Liver (tissue), 8 donors: ENCODE measurements at regions not wholly inside any gene's neighbourhood (a gene's known extent, or its start where the extent isn't known, plus 50 kb on each side); places are given as distances from the start of the nearest gene placed in this dataset.

ENCODE experiments used
- DNase-seq: peaks from one replicate; pipeline ENCODE4 v3.0.0-alpha.2; 2017; ENCODE audit warnings: low spot score
- H3K27ac ChIP-seq, 2 donors: one replicate each; pipeline ENCODE4 v1.7.0; 2013; ENCODE audit warnings: inconsistent platforms in 2 of 2, low read length in 2 of 2, control low read depth in 1 of 2, low read depth in 1 of 2, mild to moderate bottlenecking in 1 of 2
- H3K27me3 ChIP-seq, 4 donors: one replicate each; pipeline versions ENCODE4 v1.6.1 to v1.7.0; 2013; ENCODE audit warnings: low read length in 3 of 4, inconsistent platforms in 1 of 4, mild to moderate bottlenecking in 1 of 4, moderate library complexity in 1 of 4; ENCODE audit not compliant: control insufficient read depth in 4 of 4, insufficient read depth in 4 of 4
- H3K36me3 ChIP-seq, 4 donors: one replicate each; pipeline versions ENCODE4 v1.6.1 to v1.7.0; 2013; ENCODE audit warnings: low read length in 3 of 4, mild to moderate bottlenecking in 3 of 4, low read depth in 1 of 4, moderate library complexity in 1 of 4; ENCODE audit not compliant: control insufficient read depth in 4 of 4, insufficient read depth in 3 of 4
- H3K4me1 ChIP-seq, 4 donors: one replicate each; pipeline versions ENCODE4 v1.6.1 to v1.7.0; 2013; ENCODE audit warnings: low read length in 3 of 4, mild to moderate bottlenecking in 3 of 4, moderate library complexity in 1 of 4; ENCODE audit not compliant: control insufficient read depth in 4 of 4, insufficient read depth in 4 of 4
- H3K4me3 ChIP-seq, 3 donors: one replicate each; pipeline versions ENCODE4 v1.6.1 to v1.7.0; 2013; ENCODE audit warnings: low read length in 3 of 3, control low read depth in 1 of 3, low read depth in 1 of 3, mild to moderate bottlenecking in 1 of 3
- H3K9ac ChIP-seq, 2 donors: one replicate each; pipeline ENCODE4 v1.7.0; 2013; ENCODE audit warnings: low read length in 2 of 2, mild to moderate bottlenecking in 2 of 2, moderate library complexity in 2 of 2, control low read depth in 1 of 2, low read depth in 1 of 2
- H3K9me3 ChIP-seq, 4 donors: one replicate each; pipeline versions ENCODE4 v1.6.1 to v1.7.0; 2013; ENCODE audit warnings: low read length in 3 of 4; ENCODE audit not compliant: control insufficient read depth in 4 of 4
- ATF3 ChIP-seq: IDR thresholded peaks from 2 replicates; pipeline ENCODE4 v1.6.1; 2016; ENCODE audit warnings: antibody characterized with exemption
- EGR1 ChIP-seq, 2 donors: IDR thresholded peaks; 2 replicates each; pipeline ENCODE4 v1.6.1; 2016 to 2018; ENCODE audit warnings: antibody characterized with exemption in 2 of 2, low read depth in 2 of 2
- FOXA1 ChIP-seq: IDR thresholded peaks from 2 replicates; pipeline ENCODE4 v1.6.1; 2016; ENCODE audit warnings: antibody characterized with exemption
- FOXA2 ChIP-seq: IDR thresholded peaks from 2 replicates; pipeline ENCODE4 v1.6.1; 2016; ENCODE audit warnings: antibody characterized with exemption
- GABPA ChIP-seq, 2 donors: IDR thresholded peaks in 1 of 2; conservative IDR thresholded peaks in 1 of 2; 2 replicates each; pipeline ENCODE4 v1.6.1; 2016; ENCODE audit warnings: antibody characterized with exemption in 2 of 2, mild to moderate bottlenecking in 1 of 2, moderate library complexity in 1 of 2
- HNF4A ChIP-seq, 2 donors: conservative IDR thresholded peaks; 2 replicates each; pipeline ENCODE4 v1.6.1; 2016; ENCODE audit warnings: antibody characterized with exemption in 2 of 2, mild to moderate bottlenecking in 2 of 2
- HNF4G ChIP-seq: IDR thresholded peaks from 2 replicates; pipeline ENCODE4 v1.6.1; 2016; ENCODE audit warnings: antibody characterized with exemption
- JUND ChIP-seq, 2 donors: IDR thresholded peaks; 2 replicates each; pipeline ENCODE4 v1.6.1; 2016; ENCODE audit warnings: antibody characterized with exemption in 2 of 2
- MAX ChIP-seq: IDR thresholded peaks from 2 replicates; pipeline ENCODE4 v1.6.1; 2016; ENCODE audit warnings: antibody characterized with exemption
- NR2F2 ChIP-seq: IDR thresholded peaks from 2 replicates; pipeline ENCODE4 v1.6.1; 2016; ENCODE audit warnings: antibody characterized with exemption
- RAD21 ChIP-seq, 2 donors: IDR thresholded peaks; 2 replicates each; pipeline ENCODE4 v1.6.1; 2016; ENCODE audit warnings: antibody characterized with exemption in 2 of 2, mild to moderate bottlenecking in 2 of 2
- RXRA ChIP-seq, 2 donors: IDR thresholded peaks; 2 replicates each; pipeline ENCODE4 v1.6.1; 2017 to 2018; ENCODE audit warnings: antibody characterized with exemption in 2 of 2, mild to moderate bottlenecking in 1 of 2
- SP1 ChIP-seq: IDR thresholded peaks from 2 replicates; pipeline ENCODE4 v1.6.1; 2018; ENCODE audit warnings: antibody characterized with exemption, mild to moderate bottlenecking
- TAF1 ChIP-seq: conservative IDR thresholded peaks from 2 replicates; pipeline ENCODE4 v1.6.1; 2016; ENCODE audit warnings: antibody characterized with exemption, mild to moderate bottlenecking
- YY1 ChIP-seq: IDR thresholded peaks from 2 replicates; pipeline ENCODE4 v1.6.1; 2016; ENCODE audit warnings: antibody characterized with exemption, mild to moderate bottlenecking
- WGBS: extraction: QIAGEN DNeasy Blood & Tissue Kit; methylation state at CpG from one replicate; pipeline ENCODE4 v1.1.7; 2013; 5-methylcytosine and 5-hydroxymethylcytosine counted together
- TF ChIP-seq, protein P1 (sequence below): IDR thresholded peaks from 2 replicates; pipeline ENCODE4 v1.6.1; 2016; ENCODE audit warnings: antibody characterized with exemption
- TF ChIP-seq, protein P2 (sequence below): IDR thresholded peaks from 2 replicates; pipeline ENCODE4 v1.6.1; 2016; ENCODE audit warnings: antibody characterized with exemption, mild to moderate bottlenecking
- TF ChIP-seq, protein P3 (sequence below): fragments of 150-350 bp; IDR thresholded peaks from 2 replicates; pipeline ENCODE4 v1.5.1; 2017; ENCODE audit warnings: improper control_type of control experiment, low read depth, low read length; ENCODE audit not compliant: missing input control
- donor health status: healthy.
- donor health status: healthy.
- donor health status: healthy.
- donor health status: healthy.
- donor health status: healthy.

- TF ChIP-seq, protein P1, sequence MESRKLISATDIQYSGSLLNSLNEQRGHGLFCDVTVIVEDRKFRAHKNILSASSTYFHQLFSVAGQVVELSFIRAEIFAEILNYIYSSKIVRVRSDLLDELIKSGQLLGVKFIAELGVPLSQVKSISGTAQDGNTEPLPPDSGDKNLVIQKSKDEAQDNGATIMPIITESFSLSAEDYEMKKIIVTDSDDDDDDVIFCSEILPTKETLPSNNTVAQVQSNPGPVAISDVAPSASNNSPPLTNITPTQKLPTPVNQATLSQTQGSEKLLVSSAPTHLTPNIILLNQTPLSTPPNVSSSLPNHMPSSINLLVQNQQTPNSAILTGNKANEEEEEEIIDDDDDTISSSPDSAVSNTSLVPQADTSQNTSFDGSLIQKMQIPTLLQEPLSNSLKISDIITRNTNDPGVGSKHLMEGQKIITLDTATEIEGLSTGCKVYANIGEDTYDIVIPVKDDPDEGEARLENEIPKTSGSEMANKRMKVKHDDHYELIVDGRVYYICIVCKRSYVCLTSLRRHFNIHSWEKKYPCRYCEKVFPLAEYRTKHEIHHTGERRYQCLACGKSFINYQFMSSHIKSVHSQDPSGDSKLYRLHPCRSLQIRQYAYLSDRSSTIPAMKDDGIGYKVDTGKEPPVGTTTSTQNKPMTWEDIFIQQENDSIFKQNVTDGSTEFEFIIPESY, result no peak
- no peak for TF ChIP-seq RAD21 (IDR thresholded peaks at IDR 0.05)
- TF ChIP-seq GABPA (IDR thresholded peaks at IDR 0.05 in 1 of 2, conservative IDR thresholded peaks at IDR 0.05 in 1 of 2), result no peak
- TF ChIP-seq HNF4G, result no peak
- no peak for TF ChIP-seq TAF1
- no peak for TF ChIP-seq NR2F2
- no peak for TF ChIP-seq HNF4A (conservative IDR thresholded peaks at IDR 0.05)
- no peak for TF ChIP-seq YY1
- TF ChIP-seq SP1, result no peak
- no peak for TF ChIP-seq FOXA1
- TF ChIP-seq, protein P2, sequence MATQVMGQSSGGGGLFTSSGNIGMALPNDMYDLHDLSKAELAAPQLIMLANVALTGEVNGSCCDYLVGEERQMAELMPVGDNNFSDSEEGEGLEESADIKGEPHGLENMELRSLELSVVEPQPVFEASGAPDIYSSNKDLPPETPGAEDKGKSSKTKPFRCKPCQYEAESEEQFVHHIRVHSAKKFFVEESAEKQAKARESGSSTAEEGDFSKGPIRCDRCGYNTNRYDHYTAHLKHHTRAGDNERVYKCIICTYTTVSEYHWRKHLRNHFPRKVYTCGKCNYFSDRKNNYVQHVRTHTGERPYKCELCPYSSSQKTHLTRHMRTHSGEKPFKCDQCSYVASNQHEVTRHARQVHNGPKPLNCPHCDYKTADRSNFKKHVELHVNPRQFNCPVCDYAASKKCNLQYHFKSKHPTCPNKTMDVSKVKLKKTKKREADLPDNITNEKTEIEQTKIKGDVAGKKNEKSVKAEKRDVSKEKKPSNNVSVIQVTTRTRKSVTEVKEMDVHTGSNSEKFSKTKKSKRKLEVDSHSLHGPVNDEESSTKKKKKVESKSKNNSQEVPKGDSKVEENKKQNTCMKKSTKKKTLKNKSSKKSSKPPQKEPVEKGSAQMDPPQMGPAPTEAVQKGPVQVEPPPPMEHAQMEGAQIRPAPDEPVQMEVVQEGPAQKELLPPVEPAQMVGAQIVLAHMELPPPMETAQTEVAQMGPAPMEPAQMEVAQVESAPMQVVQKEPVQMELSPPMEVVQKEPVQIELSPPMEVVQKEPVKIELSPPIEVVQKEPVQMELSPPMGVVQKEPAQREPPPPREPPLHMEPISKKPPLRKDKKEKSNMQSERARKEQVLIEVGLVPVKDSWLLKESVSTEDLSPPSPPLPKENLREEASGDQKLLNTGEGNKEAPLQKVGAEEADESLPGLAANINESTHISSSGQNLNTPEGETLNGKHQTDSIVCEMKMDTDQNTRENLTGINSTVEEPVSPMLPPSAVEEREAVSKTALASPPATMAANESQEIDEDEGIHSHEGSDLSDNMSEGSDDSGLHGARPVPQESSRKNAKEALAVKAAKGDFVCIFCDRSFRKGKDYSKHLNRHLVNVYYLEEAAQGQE, result no peak
- no peak for TF ChIP-seq EGR1 (IDR thresholded peaks at IDR 0.05; ENCODE audit: low read depth in 2 of 2)
- TF ChIP-seq JUND (IDR thresholded peaks at IDR 0.05), result no peak
- TF ChIP-seq FOXA2, result no peak
- TF ChIP-seq ATF3, result no peak
- no peak for TF ChIP-seq RXRA (IDR thresholded peaks at IDR 0.05)
- TF ChIP-seq, protein P3, sequence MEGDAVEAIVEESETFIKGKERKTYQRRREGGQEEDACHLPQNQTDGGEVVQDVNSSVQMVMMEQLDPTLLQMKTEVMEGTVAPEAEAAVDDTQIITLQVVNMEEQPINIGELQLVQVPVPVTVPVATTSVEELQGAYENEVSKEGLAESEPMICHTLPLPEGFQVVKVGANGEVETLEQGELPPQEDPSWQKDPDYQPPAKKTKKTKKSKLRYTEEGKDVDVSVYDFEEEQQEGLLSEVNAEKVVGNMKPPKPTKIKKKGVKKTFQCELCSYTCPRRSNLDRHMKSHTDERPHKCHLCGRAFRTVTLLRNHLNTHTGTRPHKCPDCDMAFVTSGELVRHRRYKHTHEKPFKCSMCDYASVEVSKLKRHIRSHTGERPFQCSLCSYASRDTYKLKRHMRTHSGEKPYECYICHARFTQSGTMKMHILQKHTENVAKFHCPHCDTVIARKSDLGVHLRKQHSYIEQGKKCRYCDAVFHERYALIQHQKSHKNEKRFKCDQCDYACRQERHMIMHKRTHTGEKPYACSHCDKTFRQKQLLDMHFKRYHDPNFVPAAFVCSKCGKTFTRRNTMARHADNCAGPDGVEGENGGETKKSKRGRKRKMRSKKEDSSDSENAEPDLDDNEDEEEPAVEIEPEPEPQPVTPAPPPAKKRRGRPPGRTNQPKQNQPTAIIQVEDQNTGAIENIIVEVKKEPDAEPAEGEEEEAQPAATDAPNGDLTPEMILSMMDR, result no peak
- TF ChIP-seq MAX, result no peak
- Histone ChIP-seq H3K36me3 (no peaks in the 10 kb centered on the region), H3K4me1 (peaks cover 0 to 4% (median 0%) of the 10 kb centered on the region in 4 donors), H3K9ac (no peak overlapping the region), H3K4me3 (no peak overlapping the region), H3K9me3 (no peaks in the 10 kb centered on the region), H3K27ac (no peak overlapping the region), H3K27me3 (no peaks in the 10 kb centered on the region)
- DNase-seq, result no peak
- 73% methylated on average over 1 of the region's 1 CpG for WGBS
Observed at GRCh38 chr4:185994750-185995149, 74.2 kb upstream of the TLR3 start.

GRCh38 chr4:185995665-185996064 is 73.3 kb upstream of the TLR3 start:
- Histone ChIP-seq H3K36me3 (no peaks in the 10 kb centered on the region), H3K27me3 (no peaks in the 10 kb centered on the region), H3K9me3 (no peaks in the 10 kb centered on the region), H3K4me3 (no peak overlapping the region), H3K9ac (no peak overlapping the region), H3K27ac (no peak overlapping the region), H3K4me1 (peaks cover 0 to 9% (median 3%) of the 10 kb centered on the region in 4 donors)
- WGBS, result 96% methylated on average over 6 of the region's 6 CpGs
- DNase-seq, result no peak
- TF ChIP-seq, protein P1, result no peak
- TF ChIP-seq EGR1 (IDR thresholded peaks at IDR 0.05; ENCODE audit: low read depth in 2 of 2), result no peak
- no peak for TF ChIP-seq HNF4G
- no peak for TF ChIP-seq MAX
- TF ChIP-seq JUND (IDR thresholded peaks at IDR 0.05), result no peak
- no peak for TF ChIP-seq RAD21 (IDR thresholded peaks at IDR 0.05)
- TF ChIP-seq SP1, result no peak
- TF ChIP-seq YY1, result no peak
- no peak for TF ChIP-seq ATF3
- TF ChIP-seq, protein P3, result no peak
